ENCODE measurements at regions not wholly inside any gene's neighbourhood (a gene's known extent, or its start where the extent isn't known, plus 50 kb on each side); places are given as distances from the start of the nearest gene placed in this dataset.

- no peak overlapping the region for H3K27ac Mint-ChIP-seq
- no peak overlapping the region for H3K4me3 Mint-ChIP-seq
- H3K27me3 Mint-ChIP-seq = no peaks in the 10 kb centered on the region
- H3K9me3 Mint-ChIP-seq = no peaks in the 10 kb centered on the region
- intact Hi-C loops (cut with micrococcal nuclease) = no loop called here
- H3K36me3 Mint-ChIP-seq (ENCODE audit: low read depth) = no peaks in the 10 kb centered on the region
- peaks cover 13% of the 10 kb centered on the region for H3K4me1 Mint-ChIP-seq (ENCODE audit: low read depth)
These were observed 80.8 kb upstream of the IL12B start for GRCh38 chr5:159411115-159411514.

- no peak overlapping the region for H3K27ac Mint-ChIP-seq
- peaks cover 13% of the 10 kb centered on the region for H3K4me1 Mint-ChIP-seq (ENCODE audit: low read depth)
- H3K9me3 Mint-ChIP-seq = no peaks in the 10 kb centered on the region
- no peaks in the 10 kb centered on the region for H3K27me3 Mint-ChIP-seq
- no peaks in the 10 kb centered on the region for H3K36me3 Mint-ChIP-seq (ENCODE audit: low read depth)
- no peak overlapping the region for H3K4me3 Mint-ChIP-seq
- intact Hi-C loops (cut with micrococcal nuclease) = no loop called here
These were observed 82.2 kb upstream of the IL12B start for GRCh38 chr5:159412284-159413046.

GRCh38 chr5:159414021-159414420 is 83.7 kb upstream of the IL12B start:
- Mint-ChIP-seq H3K4me3 (no peak overlapping the region), H3K9me3 (no peaks in the 10 kb centered on the region), H3K27me3 (no peaks in the 10 kb centered on the region), H3K4me1 (ENCODE audit: low read depth) (peaks cover 13% of the 10 kb centered on the region), H3K27ac (no peak overlapping the region), H3K36me3 (ENCODE audit: low read depth) (no peaks in the 10 kb centered on the region)
- intact Hi-C loops (cut with micrococcal nuclease) = no loop called here

- H3K36me3 Mint-ChIP-seq (ENCODE audit: low read depth) = no peaks in the 10 kb centered on the region
- intact Hi-C loops (cut with micrococcal nuclease) = no loop called here
- peaks cover 15% of the 10 kb centered on the region for H3K4me1 Mint-ChIP-seq (ENCODE audit: low read depth)
- H3K4me3 Mint-ChIP-seq = no peak overlapping the region
- H3K27me3 Mint-ChIP-seq = no peaks in the 10 kb centered on the region
- H3K9me3 Mint-ChIP-seq = no peaks in the 10 kb centered on the region
- no peak overlapping the region for H3K27ac Mint-ChIP-seq
These were observed 85.1 kb upstream of the IL12B start for GRCh38 chr5:159415301-159415937.

- peaks cover 21% of the 10 kb centered on the region for H3K4me1 Mint-ChIP-seq (ENCODE audit: low read depth)
- no peaks in the 10 kb centered on the region for H3K27me3 Mint-ChIP-seq
- H3K27ac Mint-ChIP-seq = no peak overlapping the region
- no peak overlapping the region for H3K4me3 Mint-ChIP-seq
- no peaks in the 10 kb centered on the region for H3K9me3 Mint-ChIP-seq
- intact Hi-C loops (cut with micrococcal nuclease) = no loop called here
- no peaks in the 10 kb centered on the region for H3K36me3 Mint-ChIP-seq (ENCODE audit: low read depth)
These were observed 86.2 kb upstream of the IL12B start for GRCh38 chr5:159416438-159416837.

GRCh38 chr5:159417170-159417569 is 86.9 kb upstream of the IL12B start:
- Mint-ChIP-seq H3K36me3 (ENCODE audit: low read depth) (no peaks in the 10 kb centered on the region), H3K4me3 (no peak overlapping the region), H3K27ac (no peak overlapping the region), H3K4me1 (ENCODE audit: low read depth) (peaks cover 17% of the 10 kb centered on the region), H3K9me3 (no peaks in the 10 kb centered on the region), H3K27me3 (no peaks in the 10 kb centered on the region)
- intact Hi-C loops (cut with micrococcal nuclease) = no loop called here

- Mint-ChIP-seq H3K4me1 (ENCODE audit: low read depth) (peaks cover 7% of the 10 kb centered on the region), H3K9me3 (no peaks in the 10 kb centered on the region), H3K27ac (no peak overlapping the region), H3K36me3 (ENCODE audit: low read depth) (no peaks in the 10 kb centered on the region), H3K4me3 (no peak overlapping the region), H3K27me3 (no peaks in the 10 kb centered on the region)
- intact Hi-C loops (cut with micrococcal nuclease) = no loop called here
These were observed 89.3 kb upstream of the IL12B start for GRCh38 chr5:159419576-159419975.

GRCh38 chr5:159420940-159421339 is 90.7 kb upstream of the IL12B start:
- no peak overlapping the region for H3K4me3 Mint-ChIP-seq
- H3K36me3 Mint-ChIP-seq (ENCODE audit: low read depth) = no peaks in the 10 kb centered on the region
- H3K4me1 Mint-ChIP-seq (ENCODE audit: low read depth) = peaks cover 7% of the 10 kb centered on the region
- H3K27ac Mint-ChIP-seq = no peak overlapping the region
- no peaks in the 10 kb centered on the region for H3K9me3 Mint-ChIP-seq
- no peaks in the 10 kb centered on the region for H3K27me3 Mint-ChIP-seq
- intact Hi-C loops (cut with micrococcal nuclease) = no loop called here

GRCh38 chr5:159422361-159422760 is 92.1 kb upstream of the IL12B start:
- Mint-ChIP-seq H3K27ac (no peak overlapping the region), H3K36me3 (ENCODE audit: low read depth) (no peaks in the 10 kb centered on the region), H3K27me3 (no peaks in the 10 kb centered on the region), H3K4me1 (ENCODE audit: low read depth) (peaks cover 19% of the 10 kb centered on the region), H3K9me3 (no peaks in the 10 kb centered on the region), H3K4me3 (no peak overlapping the region)
- intact Hi-C loops (cut with micrococcal nuclease) = no loop called here

- no peak overlapping the region for H3K4me3 Mint-ChIP-seq
- no peaks in the 10 kb centered on the region for H3K36me3 Mint-ChIP-seq (ENCODE audit: low read depth)
- H3K4me1 Mint-ChIP-seq (ENCODE audit: low read depth) = peaks cover 23% of the 10 kb centered on the region
- H3K9me3 Mint-ChIP-seq = no peaks in the 10 kb centered on the region
- H3K27me3 Mint-ChIP-seq = no peaks in the 10 kb centered on the region
- no peak overlapping the region for H3K27ac Mint-ChIP-seq
- intact Hi-C loops (cut with micrococcal nuclease) = no loop called here
These were observed 92.6 kb upstream of the IL12B start for GRCh38 chr5:159422910-159423309.

- Mint-ChIP-seq H3K4me3 (no peak overlapping the region), H3K4me1 (ENCODE audit: low read depth) (peaks cover 23% of the 10 kb centered on the region), H3K27me3 (no peaks in the 10 kb centered on the region), H3K36me3 (ENCODE audit: low read depth) (no peaks in the 10 kb centered on the region), H3K27ac (no peak overlapping the region), H3K9me3 (no peaks in the 10 kb centered on the region)
- intact Hi-C loops (cut with micrococcal nuclease) = no loop called here
These were observed 93.8 kb upstream of the IL12B start for GRCh38 chr5:159424123-159424522.

GRCh38 chr5:159426694-159427093 is 96.4 kb upstream of the IL12B start:
- Mint-ChIP-seq H3K36me3 (ENCODE audit: low read depth) (no peaks in the 10 kb centered on the region), H3K27ac (no peak overlapping the region), H3K4me3 (no peak overlapping the region), H3K4me1 (ENCODE audit: low read depth) (peaks cover 21% of the 10 kb centered on the region), H3K9me3 (no peaks in the 10 kb centered on the region), H3K27me3 (no peaks in the 10 kb centered on the region)
- intact Hi-C loops (cut with micrococcal nuclease) = no loop called here

- H3K4me3 Mint-ChIP-seq = no peak overlapping the region
- intact Hi-C loops (cut with micrococcal nuclease) = no loop called here
- H3K27ac Mint-ChIP-seq = no peak overlapping the region
These were observed 97.1 kb upstream of the IL12B start for GRCh38 chr5:159427180-159428012.

GRCh38 chr5:159430361-159431012 is 100.2 kb upstream of the IL12B start:
- H3K4me3 Mint-ChIP-seq = no peak overlapping the region

More at GRCh38 chr5:159427180-159428012, 97.1 kb upstream of the IL12B start:
- Mint-ChIP-seq H3K9me3 (no peaks in the 10 kb centered on the region), H3K27me3 (no peaks in the 10 kb centered on the region), H3K4me1 (ENCODE audit: low read depth) (peaks cover 21% of the 10 kb centered on the region), H3K36me3 (ENCODE audit: low read depth) (no peaks in the 10 kb centered on the region)

More at GRCh38 chr5:159430361-159431012, 100.2 kb upstream of the IL12B start:
- intact Hi-C loops (cut with micrococcal nuclease) = no loop called here
- Mint-ChIP-seq H3K36me3 (ENCODE audit: low read depth) (no peaks in the 10 kb centered on the region), H3K9me3 (no peaks in the 10 kb centered on the region), H3K4me1 (ENCODE audit: low read depth) (peaks cover 21% of the 10 kb centered on the region), H3K27me3 (no peaks in the 10 kb centered on the region), H3K27ac (no peak overlapping the region)

Measured in dendritic cell treated with granulocyte-macrophage colony-stimulating factor and Interleukin-4, amounts not matched to agents 40 ng/mL and 50 ng/mL, for 4 days (primary cell).